ENCODE measurements at regions not wholly inside any gene's neighbourhood (a gene's known extent, or its start where the extent isn't known, plus 50 kb on each side); places are given as distances from the start of the nearest gene placed in this dataset.

GRCh38 chr4:103482471-103482870, 237.3 kb downstream of the TACR3 start:
- no peaks in the 10 kb centered on the region for H3K9me3 ChIP-seq (ENCODE audit: control insufficient read depth in 2 of 2, insufficient read depth in 1 of 2, low read depth in 1 of 2, low read length in 1 of 2)
- DNase-seq (no peak), FAIRE-seq (no peak)
- H3K36me3 ChIP-seq (ENCODE audit: control insufficient read depth in 3 of 3, insufficient read depth in 2 of 3, low read depth in 1 of 3, low read length in 3 of 3), result no peaks in the 10 kb centered on the region
- WGBS, 3 donors, result 38 to 45% (median 40%) methylated on average over 3 of the region's 3 CpGs
- H3K4me3 ChIP-seq (ENCODE audit: low read depth in 1 of 3, low read length in 3 of 3), result no peak overlapping the region
- H3K27me3 ChIP-seq (ENCODE audit: control insufficient read depth in 3 of 3, insufficient read depth in 3 of 3, low read length in 3 of 3), result no peaks in the 10 kb centered on the region
- no peak overlapping the region for H3K27ac ChIP-seq (ENCODE audit: low read depth in 1 of 3, low read length in 2 of 3)
- no peaks in the 10 kb centered on the region for H3K4me1 ChIP-seq (ENCODE audit: control insufficient read depth in 3 of 3, insufficient read depth in 2 of 3, low read depth in 1 of 3, low read length in 2 of 3)

- no peak for FAIRE-seq
- Histone ChIP-seq H3K4me3 (ENCODE audit: low read depth in 1 of 3, low read length in 3 of 3) (no peak overlapping the region), H3K9me3 (ENCODE audit: control insufficient read depth in 2 of 2, insufficient read depth in 1 of 2, low read depth in 1 of 2, low read length in 1 of 2) (no peaks in the 10 kb centered on the region), H3K36me3 (ENCODE audit: control insufficient read depth in 3 of 3, insufficient read depth in 2 of 3, low read depth in 1 of 3, low read length in 3 of 3) (no peaks in the 10 kb centered on the region), H3K27ac (ENCODE audit: low read depth in 1 of 3, low read length in 2 of 3) (no peak overlapping the region), H3K4me1 (ENCODE audit: control insufficient read depth in 3 of 3, insufficient read depth in 2 of 3, low read depth in 1 of 3, low read length in 2 of 3) (no peaks in the 10 kb centered on the region), H3K27me3 (ENCODE audit: control insufficient read depth in 3 of 3, insufficient read depth in 3 of 3, low read length in 3 of 3) (no peaks in the 10 kb centered on the region)
- DNase-seq, result no peak
- 55 to 60% (median 58%) methylated on average over 1 of the region's 1 CpG for WGBS, 3 donors
Observed at GRCh38 chr4:103478734-103479133, 241.1 kb downstream of the TACR3 start.

GRCh38 chr4:103478210-103478609, 241.6 kb downstream of the TACR3 start:
- Histone ChIP-seq H3K9me3 (ENCODE audit: control insufficient read depth in 2 of 2, insufficient read depth in 1 of 2, low read depth in 1 of 2, low read length in 1 of 2) (no peaks in the 10 kb centered on the region), H3K4me1 (ENCODE audit: control insufficient read depth in 3 of 3, insufficient read depth in 2 of 3, low read depth in 1 of 3, low read length in 2 of 3) (no peaks in the 10 kb centered on the region), H3K4me3 (ENCODE audit: low read depth in 1 of 3, low read length in 3 of 3) (no peak overlapping the region), H3K36me3 (ENCODE audit: control insufficient read depth in 3 of 3, insufficient read depth in 2 of 3, low read depth in 1 of 3, low read length in 3 of 3) (no peaks in the 10 kb centered on the region), H3K27ac (ENCODE audit: low read depth in 1 of 3, low read length in 2 of 3) (no peak overlapping the region), H3K27me3 (ENCODE audit: control insufficient read depth in 3 of 3, insufficient read depth in 3 of 3, low read length in 3 of 3) (no peaks in the 10 kb centered on the region)
- no peak for FAIRE-seq
- WGBS, 3 donors, result 18 to 48% (median 18%) methylated on average over 1 of the region's 1 CpG
- no peak for DNase-seq

GRCh38 chr4:103457566-103457965, 259.4 kb upstream of the CENPE start:
- Histone ChIP-seq H3K27ac (ENCODE audit: low read depth in 1 of 3, low read length in 2 of 3) (no peak overlapping the region), H3K9me3 (ENCODE audit: control insufficient read depth in 2 of 2, insufficient read depth in 1 of 2, low read depth in 1 of 2, low read length in 1 of 2) (no peaks in the 10 kb centered on the region), H3K36me3 (ENCODE audit: control insufficient read depth in 3 of 3, insufficient read depth in 2 of 3, low read depth in 1 of 3, low read length in 3 of 3) (no peaks in the 10 kb centered on the region), H3K27me3 (ENCODE audit: control insufficient read depth in 3 of 3, insufficient read depth in 3 of 3, low read length in 3 of 3) (no peaks in the 10 kb centered on the region), H3K4me1 (ENCODE audit: control insufficient read depth in 3 of 3, insufficient read depth in 2 of 3, low read depth in 1 of 3, low read length in 2 of 3) (no peaks in the 10 kb centered on the region), H3K4me3 (ENCODE audit: low read depth in 1 of 3, low read length in 3 of 3) (no peak overlapping the region)
- WGBS, 3 donors, result 75 to 97% (median 92%) methylated on average over 2 of the region's 2 CpGs
- FAIRE-seq (no peak), DNase-seq (no peak)

- Histone ChIP-seq H3K27me3 (ENCODE audit: control insufficient read depth in 3 of 3, insufficient read depth in 3 of 3, low read length in 3 of 3) (no peaks in the 10 kb centered on the region), H3K27ac (ENCODE audit: low read depth in 1 of 3, low read length in 2 of 3) (no peak overlapping the region), H3K9me3 (ENCODE audit: control insufficient read depth in 2 of 2, insufficient read depth in 1 of 2, low read depth in 1 of 2, low read length in 1 of 2) (no peaks in the 10 kb centered on the region), H3K4me1 (ENCODE audit: control insufficient read depth in 3 of 3, insufficient read depth in 2 of 3, low read depth in 1 of 3, low read length in 2 of 3) (no peaks in the 10 kb centered on the region), H3K36me3 (ENCODE audit: control insufficient read depth in 3 of 3, insufficient read depth in 2 of 3, low read depth in 1 of 3, low read length in 3 of 3) (no peaks in the 10 kb centered on the region), H3K4me3 (ENCODE audit: low read depth in 1 of 3, low read length in 3 of 3) (no peak overlapping the region)
- 64 to 87% (median 76%) methylated on average over 2 of the region's 2 CpGs for WGBS, 3 donors
- FAIRE-seq (no peak), DNase-seq (no peak)
Observed at GRCh38 chr4:103451341-103451740, 253.2 kb upstream of the CENPE start.

- 71 to 87% (median 79%) methylated on average over 2 of the region's 2 CpGs for WGBS, 3 donors
- no peak overlapping the region for H3K27ac ChIP-seq (ENCODE audit: low read depth in 1 of 3, low read length in 2 of 3)
- no peaks in the 10 kb centered on the region for H3K27me3 ChIP-seq (ENCODE audit: control insufficient read depth in 3 of 3, insufficient read depth in 3 of 3, low read length in 3 of 3)
Observed at GRCh38 chr4:103450693-103451092, 252.6 kb upstream of the CENPE start.

GRCh38 chr4:103449296-103450023, 251.3 kb upstream of the CENPE start:
- Histone ChIP-seq H3K27ac (ENCODE audit: low read depth in 1 of 3, low read length in 2 of 3) (no peak overlapping the region), H3K9me3 (ENCODE audit: control insufficient read depth in 2 of 2, insufficient read depth in 1 of 2, low read depth in 1 of 2, low read length in 1 of 2) (no peaks in the 10 kb centered on the region), H3K4me3 (ENCODE audit: low read depth in 1 of 3, low read length in 3 of 3) (no peak overlapping the region), H3K27me3 (ENCODE audit: control insufficient read depth in 3 of 3, insufficient read depth in 3 of 3, low read length in 3 of 3) (no peaks in the 10 kb centered on the region), H3K36me3 (ENCODE audit: control insufficient read depth in 3 of 3, insufficient read depth in 2 of 3, low read depth in 1 of 3, low read length in 3 of 3) (no peaks in the 10 kb centered on the region), H3K4me1 (ENCODE audit: control insufficient read depth in 3 of 3, insufficient read depth in 2 of 3, low read depth in 1 of 3, low read length in 2 of 3) (no peaks in the 10 kb centered on the region)
- FAIRE-seq, result no peak
- 53 to 69% (median 64%) methylated on average over 2 of the region's 2 CpGs for WGBS, 3 donors
- DNase-seq, result no peak

More at GRCh38 chr4:103450693-103451092, 252.6 kb upstream of the CENPE start:
- DNase-seq (no peak), FAIRE-seq (no peak)
- Histone ChIP-seq H3K9me3 (ENCODE audit: control insufficient read depth in 2 of 2, insufficient read depth in 1 of 2, low read depth in 1 of 2, low read length in 1 of 2) (no peaks in the 10 kb centered on the region), H3K36me3 (ENCODE audit: control insufficient read depth in 3 of 3, insufficient read depth in 2 of 3, low read depth in 1 of 3, low read length in 3 of 3) (no peaks in the 10 kb centered on the region), H3K4me1 (ENCODE audit: control insufficient read depth in 3 of 3, insufficient read depth in 2 of 3, low read depth in 1 of 3, low read length in 2 of 3) (no peaks in the 10 kb centered on the region), H3K4me3 (ENCODE audit: low read depth in 1 of 3, low read length in 3 of 3) (no peak overlapping the region)

- no peaks in the 10 kb centered on the region for H3K4me1 ChIP-seq (ENCODE audit: control insufficient read depth in 3 of 3, insufficient read depth in 2 of 3, low read depth in 1 of 3, low read length in 2 of 3)
- no peaks in the 10 kb centered on the region for H3K27me3 ChIP-seq (ENCODE audit: control insufficient read depth in 3 of 3, insufficient read depth in 3 of 3, low read length in 3 of 3)
- DNase-seq, result no peak
- no peak for FAIRE-seq
- H3K9me3 ChIP-seq (ENCODE audit: control insufficient read depth in 2 of 2, insufficient read depth in 1 of 2, low read depth in 1 of 2, low read length in 1 of 2), result no peaks in the 10 kb centered on the region
- H3K4me3 ChIP-seq (ENCODE audit: low read depth in 1 of 3, low read length in 3 of 3), result no peak overlapping the region
- no peak overlapping the region for H3K27ac ChIP-seq (ENCODE audit: low read depth in 1 of 3, low read length in 2 of 3)
- no peaks in the 10 kb centered on the region for H3K36me3 ChIP-seq (ENCODE audit: control insufficient read depth in 3 of 3, insufficient read depth in 2 of 3, low read depth in 1 of 3, low read length in 3 of 3)
- WGBS, 3 donors, result 58 to 78% (median 62%) methylated on average over 1 of the region's 1 CpG
Observed at GRCh38 chr4:103445377-103445776, 247.2 kb upstream of the CENPE start.

GRCh38 chr4:103443324-103443723, 245.2 kb upstream of the CENPE start:
- no peaks in the 10 kb centered on the region for H3K36me3 ChIP-seq (ENCODE audit: control insufficient read depth in 3 of 3, insufficient read depth in 2 of 3, low read depth in 1 of 3, low read length in 3 of 3)
- no peaks in the 10 kb centered on the region for H3K9me3 ChIP-seq (ENCODE audit: control insufficient read depth in 2 of 2, insufficient read depth in 1 of 2, low read depth in 1 of 2, low read length in 1 of 2)
- no peak for DNase-seq
- no peak for FAIRE-seq
- no peaks in the 10 kb centered on the region for H3K4me1 ChIP-seq (ENCODE audit: control insufficient read depth in 3 of 3, insufficient read depth in 2 of 3, low read depth in 1 of 3, low read length in 2 of 3)
- H3K27me3 ChIP-seq (ENCODE audit: control insufficient read depth in 3 of 3, insufficient read depth in 3 of 3, low read length in 3 of 3), result no peaks in the 10 kb centered on the region
- H3K27ac ChIP-seq (ENCODE audit: low read depth in 1 of 3, low read length in 2 of 3), result no peak overlapping the region
- WGBS, 3 donors, result 54 to 64% (median 56%) methylated on average over 3 of the region's 3 CpGs
- no peak overlapping the region for H3K4me3 ChIP-seq (ENCODE audit: low read depth in 1 of 3, low read length in 3 of 3)
